Right kidney (tissue), 1 donor: ENCODE measurements at regions not wholly inside any gene's neighbourhood (a gene's known extent, or its start where the extent isn't known, plus 50 kb on each side); places are given as distances from the start of the nearest gene placed in this dataset.
"Not testable (repeated sequence)": the region's sequence is repeated elsewhere in the genome, so short reads cannot be mapped to it uniquely, and the experiment has no call there.

Source experiments
- DNase-seq: peaks from one replicate; pipeline ENCODE4 v3.0.0-alpha.2; 2016

GRCh38 chr21:19420565-19420964 lies 1017.0 kb upstream of the TMPRSS15 start:
- DNase-seq = no peak

- DNase-seq = no peak
Observed at GRCh38 chr21:19433623-19434022, 1030.0 kb upstream of the TMPRSS15 start.

GRCh38 chr21:19440792-19441655 lies 1037.4 kb upstream of the TMPRSS15 start:
- DNase-seq = no peak

- DNase-seq = no peak
Observed at GRCh38 chr21:19458295-19458694, 1054.7 kb upstream of the TMPRSS15 start.

GRCh38 chr21:19461481-19462205 lies 1058.1 kb upstream of the TMPRSS15 start:
- no peak for DNase-seq

GRCh38 chr21:19463966-19464365 lies 1060.4 kb upstream of the TMPRSS15 start:
- no peak for DNase-seq

GRCh38 chr21:19468991-19469715 lies 1065.6 kb upstream of the TMPRSS15 start:
- no peak for DNase-seq

- DNase-seq = no peak
Observed at GRCh38 chr21:19475525-19475924, 1071.9 kb upstream of the TMPRSS15 start.

GRCh38 chr21:19489930-19490329 lies 1086.3 kb upstream of the TMPRSS15 start:
- DNase-seq = no peak

GRCh38 chr21:19490481-19490880 lies 1086.9 kb upstream of the TMPRSS15 start:
- DNase-seq = no peak

- not testable (repeated sequence) for DNase-seq
Observed at GRCh38 chr21:19493437-19494241, 1090.1 kb upstream of the TMPRSS15 start.

- no peak for DNase-seq
Observed at GRCh38 chr21:19501115-19501514, 1097.5 kb upstream of the TMPRSS15 start.

- DNase-seq = no peak
Observed at GRCh38 chr21:19507682-19508260, 1104.2 kb upstream of the TMPRSS15 start.

- DNase-seq = no peak
Observed at GRCh38 chr21:19508442-19508841, 1104.9 kb upstream of the TMPRSS15 start.

GRCh38 chr21:19508844-19509243 lies 1105.3 kb upstream of the TMPRSS15 start:
- DNase-seq = no peak

GRCh38 chr21:19510057-19510456 lies 1106.5 kb upstream of the TMPRSS15 start:
- DNase-seq = no peak

- no peak for DNase-seq
Observed at GRCh38 chr21:19510653-19511052, 1107.1 kb upstream of the TMPRSS15 start.

GRCh38 chr21:19522381-19522780 lies 1118.8 kb upstream of the TMPRSS15 start:
- DNase-seq = no peak

GRCh38 chr21:19523061-19523460 lies 1119.5 kb upstream of the TMPRSS15 start:
- no peak for DNase-seq

- DNase-seq = no peak
Observed at GRCh38 chr21:19523746-19524145, 1120.2 kb upstream of the TMPRSS15 start.

GRCh38 chr21:19529031-19529430 lies 1125.4 kb upstream of the TMPRSS15 start:
- DNase-seq = no peak

GRCh38 chr21:19535356-19535755 lies 1131.8 kb upstream of the TMPRSS15 start:
- no peak for DNase-seq
